ENCODE measurements at regions not wholly inside any gene's neighbourhood (a gene's known extent, or its start where the extent isn't known, plus 50 kb on each side); places are given as distances from the start of the nearest gene placed in this dataset.

DNA sequence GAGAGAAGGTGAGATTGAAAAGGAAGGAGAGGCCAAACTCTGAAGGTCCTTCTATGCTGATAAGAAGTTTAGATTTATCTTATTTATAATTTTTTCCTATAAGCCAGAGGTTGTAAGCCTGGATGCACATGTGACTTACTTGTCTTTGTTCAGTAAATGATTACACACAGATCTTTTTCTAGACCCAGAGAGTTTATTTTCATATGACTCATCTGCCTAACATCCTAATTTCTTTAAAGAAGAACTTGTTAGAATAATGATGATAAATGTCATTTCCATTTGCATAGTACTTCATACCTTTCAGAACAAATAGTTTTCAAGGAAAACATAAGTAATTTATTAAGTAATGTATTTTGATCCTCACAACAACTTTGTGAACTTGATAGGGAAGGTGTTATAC, 434.8 kb upstream of the DPH6 start:
- H3K27ac ChIP-seq (ENCODE audit: insufficient read length, low read depth, low read length) = no peak overlapping the region
- H3K4me2 ChIP-seq (ENCODE audit: insufficient read depth, insufficient read length, low read length) = no peak overlapping the region

More for the DNA sequence above, 434.8 kb upstream of the DPH6 start:
- no peak overlapping the region for H3K18ac ChIP-seq (ENCODE audit: insufficient read length, low read depth, low read length)
- no peak overlapping the region for H3K9ac ChIP-seq (ENCODE audit: extremely low read depth, insufficient read length, low read length)
- DNase-seq = no peak
- H4K8ac ChIP-seq (replicated peaks; ENCODE audit: insufficient read length, low read depth, low read length) = no peak overlapping the region
- no peak overlapping the region; a peak in 1 of 7 replicates for H3K27ac Mint-ChIP-seq
- H2AK5ac ChIP-seq (ENCODE audit: insufficient read length, low read length) = no peak overlapping the region
- H4K91ac ChIP-seq (ENCODE audit: insufficient read length, low read depth, low read length) = no peak overlapping the region
- no peak overlapping the region for H2BK5ac ChIP-seq (ENCODE audit: insufficient read length, low read length)
- no peak overlapping the region for H2BK12ac ChIP-seq (ENCODE audit: insufficient read length, low read depth, low read length)
- H3K23me2 ChIP-seq (ENCODE audit: insufficient read length, low read depth, low read length, poor library complexity, severe bottlenecking) = no peaks in the 10 kb centered on the region
- no peak overlapping the region for H3K4me3 Mint-ChIP-seq
- no peak overlapping the region for H3T11ph ChIP-seq (ENCODE audit: low read length)
- H3K4me1 Mint-ChIP-seq = peaks cover 17% of the 10 kb centered on the region in 2 experiments
- TF ChIP-seq, protein P1, sequence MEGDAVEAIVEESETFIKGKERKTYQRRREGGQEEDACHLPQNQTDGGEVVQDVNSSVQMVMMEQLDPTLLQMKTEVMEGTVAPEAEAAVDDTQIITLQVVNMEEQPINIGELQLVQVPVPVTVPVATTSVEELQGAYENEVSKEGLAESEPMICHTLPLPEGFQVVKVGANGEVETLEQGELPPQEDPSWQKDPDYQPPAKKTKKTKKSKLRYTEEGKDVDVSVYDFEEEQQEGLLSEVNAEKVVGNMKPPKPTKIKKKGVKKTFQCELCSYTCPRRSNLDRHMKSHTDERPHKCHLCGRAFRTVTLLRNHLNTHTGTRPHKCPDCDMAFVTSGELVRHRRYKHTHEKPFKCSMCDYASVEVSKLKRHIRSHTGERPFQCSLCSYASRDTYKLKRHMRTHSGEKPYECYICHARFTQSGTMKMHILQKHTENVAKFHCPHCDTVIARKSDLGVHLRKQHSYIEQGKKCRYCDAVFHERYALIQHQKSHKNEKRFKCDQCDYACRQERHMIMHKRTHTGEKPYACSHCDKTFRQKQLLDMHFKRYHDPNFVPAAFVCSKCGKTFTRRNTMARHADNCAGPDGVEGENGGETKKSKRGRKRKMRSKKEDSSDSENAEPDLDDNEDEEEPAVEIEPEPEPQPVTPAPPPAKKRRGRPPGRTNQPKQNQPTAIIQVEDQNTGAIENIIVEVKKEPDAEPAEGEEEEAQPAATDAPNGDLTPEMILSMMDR (conservative IDR thresholded peaks at IDR 0.05) = no peak
- H2BK120ac ChIP-seq (ENCODE audit: low read depth, low read length, poor library complexity, severe bottlenecking) = no peak overlapping the region
- no peak overlapping the region for H3K56ac ChIP-seq (ENCODE audit: insufficient read length, low read depth, low read length)
- H3K4me1 ChIP-seq (ENCODE audit: insufficient read depth, low read length) = no peaks in the 10 kb centered on the region
- no peak overlapping the region for H3K14ac ChIP-seq (ENCODE audit: insufficient read depth, low read length)
- no peak overlapping the region for H2BK20ac ChIP-seq (ENCODE audit: low read depth, low read length, poor library complexity, severe bottlenecking)
- H3K36me3 Mint-ChIP-seq (ENCODE audit: insufficient read depth in 1 of 3, low read depth in 3 of 3) = no peaks in the 10 kb centered on the region
- H3K79me2 ChIP-seq (ENCODE audit: insufficient read depth, low read length) = no peaks in the 10 kb centered on the region
- H3K23ac ChIP-seq (ENCODE audit: insufficient read length, low read depth, low read length) = no peak overlapping the region
- H4K20me1 ChIP-seq (ENCODE audit: control insufficient read depth, insufficient read depth, insufficient read length) = no peaks in the 10 kb centered on the region
- H3K9me3 ChIP-seq (ENCODE audit: control insufficient read depth, low read depth, low read length) = no peaks in the 10 kb centered on the region
- no peak overlapping the region for H4K5ac ChIP-seq (ENCODE audit: insufficient read length, low read depth, low read length)
- no peak overlapping the region for H3K4ac ChIP-seq (ENCODE audit: low read depth, low read length)
- H2AFZ ChIP-seq (ENCODE audit: low read length) = no peak overlapping the region
- no peaks in the 10 kb centered on the region for H3K79me1 ChIP-seq (ENCODE audit: insufficient read depth, low read depth, low read length, poor library complexity, severe bottlenecking)
- no peak overlapping the region for H2BK15ac ChIP-seq (ENCODE audit: low read depth, low read length)
- H3K27me3 ChIP-seq (ENCODE audit: insufficient read depth, low read length) = no peaks in the 10 kb centered on the region
- H3K9me3 Mint-ChIP-seq = no peaks in the 10 kb centered on the region
- no peaks in the 10 kb centered on the region for H3K27me3 Mint-ChIP-seq (ENCODE audit: low read depth)

Data from H9 (cell line).